MM.1S (cell line): ENCODE measurements at regions not wholly inside any gene's neighbourhood (a gene's known extent, or its start where the extent isn't known, plus 50 kb on each side); places are given as distances from the start of the nearest gene placed in this dataset.

Experiments
- DNase-seq: peaks from one replicate; pipeline ENCODE4 v3.0.0-alpha.2; 2015
- H2AFZ ChIP-seq: fragments of 300-600 bp; sonication (generic); 2 replicates; pipeline ENCODE4 v1.6.0; 2016; ENCODE audit warnings: antibody characterized with exemption, low read length
- H3F3A ChIP-seq: fragments of 300-600 bp; sonication (generic); 2 replicates; pipeline ENCODE4 v1.6.1; 2016; ENCODE audit warnings: mild to moderate bottlenecking, antibody characterized with exemption, low read length, moderate library complexity, mixed read lengths; ENCODE audit not compliant: insufficient read depth
- H3K27ac ChIP-seq: fragments of 300-600 bp; sonication (generic); 2 replicates; pipeline ENCODE4 v1.5.1; 2016; ENCODE audit warnings: mild to moderate bottlenecking, low read length
- H3K27me3 ChIP-seq: fragments of 300-600 bp; sonication (generic); replicated peaks from 2 replicates; pipeline ENCODE4 v1.6.0; 2016; ENCODE audit warnings: low read length; ENCODE audit not compliant: insufficient read depth
- H3K36me3 ChIP-seq: fragments of 300-600 bp; sonication (generic); replicated peaks from 2 replicates; pipeline ENCODE4 v1.6.1; 2016; ENCODE audit warnings: mild to moderate bottlenecking, low read length, mixed read lengths; ENCODE audit not compliant: insufficient read depth
- H3K4me1 ChIP-seq: fragments of 300-600 bp; sonication (generic); 2 replicates; pipeline ENCODE4 v1.6.1; 2016; ENCODE audit warnings: low read length, mixed read lengths
- H3K4me2 ChIP-seq: fragments of 300-600 bp; sonication (generic); 2 replicates; pipeline ENCODE4 v1.6.0; 2016; ENCODE audit warnings: low read depth, low read length
- H3K4me3 ChIP-seq: fragments of 300-600 bp; sonication (generic); 2 replicates; pipeline ENCODE4 v1.5.1; 2016; ENCODE audit warnings: low read length, mixed read lengths
- H3K79me2 ChIP-seq: fragments of 300-600 bp; sonication (generic); 2 replicates; pipeline ENCODE4 v1.6.1; 2016; ENCODE audit warnings: mixed run types, low read length, mixed read lengths
- H3K9ac ChIP-seq: fragments of 300-600 bp; sonication (generic); 2 replicates; pipeline ENCODE4 v1.6.1; 2016; ENCODE audit warnings: low read length, mixed read lengths
- H3K9me2 ChIP-seq: fragments of 300-600 bp; sonication (generic); replicated peaks from 2 replicates; pipeline ENCODE4 v1.6.1; 2016; ENCODE audit warnings: mild to moderate bottlenecking, low read length, mixed read lengths; ENCODE audit not compliant: insufficient read depth
- H3K9me3 ChIP-seq: fragments of 300-600 bp; sonication (generic); replicated peaks from 2 replicates; pipeline ENCODE4 v1.6.1; 2016; ENCODE audit warnings: mild to moderate bottlenecking, low read length, mixed read lengths; ENCODE audit not compliant: insufficient read depth
- H4K20me1 ChIP-seq: fragments of 300-600 bp; sonication (generic); 2 replicates; pipeline ENCODE4 v1.6.1; 2016; ENCODE audit warnings: mild to moderate bottlenecking, low read length, moderate library complexity, mixed read lengths; ENCODE audit not compliant: insufficient read depth
- EZH2 ChIP-seq: fragments of 300-600 bp; sonication (generic); optimal IDR thresholded peaks from 2 replicates; pipeline ENCODE3; 2017; ENCODE audit warnings: low read depth, mild to moderate bottlenecking, antibody characterized with exemption, low read length, mixed read lengths
- EZH2phosphoT487 ChIP-seq: fragments of 300-600 bp; sonication (generic); IDR thresholded peaks from 2 replicates; pipeline ENCODE4 v1.6.1; 2018; ENCODE audit warnings: antibody characterized with exemption, low read length
- TF ChIP-seq, protein P1 (sequence below): fragments of 300-600 bp; sonication (generic); IDR thresholded peaks from 2 replicates; pipeline ENCODE4 v1.5.1; 2016; ENCODE audit warnings: antibody characterized with exemption, low read length, mixed read lengths

- Histone ChIP-seq H4K20me1 (no peaks in the 10 kb centered on the region), H3K4me3 (no peak overlapping the region), H3K4me2 (no peak overlapping the region), H3K27me3 (no peaks in the 10 kb centered on the region), H3F3A (no peaks in the 10 kb centered on the region), H2AFZ (no peak overlapping the region), H3K27ac (no peak overlapping the region), H3K9ac (no peak overlapping the region), H3K4me1 (no peaks in the 10 kb centered on the region), H3K36me3 (no peaks in the 10 kb centered on the region), H3K9me3 (no peaks in the 10 kb centered on the region), H3K79me2 (no peaks in the 10 kb centered on the region), H3K9me2 (no peaks in the 10 kb centered on the region)
- TF ChIP-seq EZH2phosphoT487 (no peak), EZH2 (no peak)
- TF ChIP-seq, protein P1, sequence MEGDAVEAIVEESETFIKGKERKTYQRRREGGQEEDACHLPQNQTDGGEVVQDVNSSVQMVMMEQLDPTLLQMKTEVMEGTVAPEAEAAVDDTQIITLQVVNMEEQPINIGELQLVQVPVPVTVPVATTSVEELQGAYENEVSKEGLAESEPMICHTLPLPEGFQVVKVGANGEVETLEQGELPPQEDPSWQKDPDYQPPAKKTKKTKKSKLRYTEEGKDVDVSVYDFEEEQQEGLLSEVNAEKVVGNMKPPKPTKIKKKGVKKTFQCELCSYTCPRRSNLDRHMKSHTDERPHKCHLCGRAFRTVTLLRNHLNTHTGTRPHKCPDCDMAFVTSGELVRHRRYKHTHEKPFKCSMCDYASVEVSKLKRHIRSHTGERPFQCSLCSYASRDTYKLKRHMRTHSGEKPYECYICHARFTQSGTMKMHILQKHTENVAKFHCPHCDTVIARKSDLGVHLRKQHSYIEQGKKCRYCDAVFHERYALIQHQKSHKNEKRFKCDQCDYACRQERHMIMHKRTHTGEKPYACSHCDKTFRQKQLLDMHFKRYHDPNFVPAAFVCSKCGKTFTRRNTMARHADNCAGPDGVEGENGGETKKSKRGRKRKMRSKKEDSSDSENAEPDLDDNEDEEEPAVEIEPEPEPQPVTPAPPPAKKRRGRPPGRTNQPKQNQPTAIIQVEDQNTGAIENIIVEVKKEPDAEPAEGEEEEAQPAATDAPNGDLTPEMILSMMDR = no peak
- DNase-seq = no peak
Observed at GRCh38 chr3:188025555-188025954, 128.4 kb upstream of the LPP start.

- no peak for TF ChIP-seq EZH2phosphoT487
- no peak for TF ChIP-seq EZH2
- TF ChIP-seq, protein P1 = no peak
- no peak overlapping the region for H3K27ac ChIP-seq
- no peak for DNase-seq
- no peaks in the 10 kb centered on the region for H3K79me2 ChIP-seq
- H3K36me3 ChIP-seq = no peaks in the 10 kb centered on the region
- no peak overlapping the region for H3K4me3 ChIP-seq
- H3K9me3 ChIP-seq = no peaks in the 10 kb centered on the region
- no peak overlapping the region for H3K9ac ChIP-seq
- no peaks in the 10 kb centered on the region for H3K4me1 ChIP-seq
- no peaks in the 10 kb centered on the region for H3K27me3 ChIP-seq
- H3F3A ChIP-seq = no peaks in the 10 kb centered on the region
- no peak overlapping the region for H2AFZ ChIP-seq
- H3K4me2 ChIP-seq = no peak overlapping the region
- H4K20me1 ChIP-seq = no peaks in the 10 kb centered on the region
- no peaks in the 10 kb centered on the region for H3K9me2 ChIP-seq
Observed at GRCh38 chr3:188026191-188026968, 127.6 kb upstream of the LPP start.

DNA sequence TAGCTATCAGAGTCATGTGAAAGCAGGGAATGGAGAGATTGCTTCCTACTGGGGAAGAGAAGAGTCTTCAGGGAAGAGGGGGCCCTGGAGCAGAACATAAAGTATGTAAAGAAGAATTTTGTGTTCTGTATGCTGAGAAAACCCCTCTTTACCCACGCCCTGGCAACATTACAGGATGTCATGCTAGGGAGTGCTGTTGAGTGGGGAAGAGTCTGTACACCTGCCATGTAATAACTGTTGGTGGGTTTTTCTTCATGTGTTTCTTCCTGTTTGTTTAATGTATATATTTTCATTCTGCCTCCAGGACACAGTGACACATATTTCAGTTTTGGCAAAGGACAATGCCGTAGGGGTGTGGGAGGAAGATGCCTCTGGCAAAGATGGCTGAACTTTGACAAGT is 122.8 kb upstream of the LPP start:
- Histone ChIP-seq H3K4me1 (no peaks in the 10 kb centered on the region), H3K79me2 (no peaks in the 10 kb centered on the region), H2AFZ (no peak overlapping the region), H3K9me2 (no peaks in the 10 kb centered on the region), H3K4me2 (no peak overlapping the region), H3K9me3 (no peaks in the 10 kb centered on the region), H3K27me3 (no peaks in the 10 kb centered on the region), H4K20me1 (no peaks in the 10 kb centered on the region), H3K27ac (no peak overlapping the region), H3K9ac (no peak overlapping the region), H3F3A (no peaks in the 10 kb centered on the region), H3K36me3 (no peaks in the 10 kb centered on the region), H3K4me3 (no peak overlapping the region)
- TF ChIP-seq EZH2phosphoT487 (no peak), EZH2 (no peak)
- TF ChIP-seq, protein P1 = no peak
- DNase-seq = no peak
